ENCODE measurements at regions not wholly inside any gene's neighbourhood (a gene's known extent, or its start where the extent isn't known, plus 50 kb on each side); places are given as distances from the start of the nearest gene placed in this dataset.

DNA sequence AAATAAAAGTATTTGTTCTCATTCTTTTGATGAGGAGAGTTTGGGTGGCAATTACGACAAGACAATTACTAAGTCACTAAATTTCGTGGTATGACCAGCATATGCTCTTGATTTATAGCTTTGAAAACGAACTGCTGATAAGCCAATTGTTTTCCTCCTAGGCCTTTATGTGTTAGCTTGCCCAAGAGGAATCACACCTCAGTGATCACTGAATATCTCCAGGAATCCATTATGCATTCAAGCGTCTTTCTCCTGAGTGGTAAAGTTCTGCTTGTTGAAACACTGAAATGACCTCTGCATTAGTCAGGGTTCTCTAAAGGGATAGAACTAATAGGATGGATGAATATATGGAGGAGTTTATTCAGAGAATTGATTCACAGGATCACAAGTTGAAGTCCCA, 677.7 kb upstream of the MEF2C start:
- Histone ChIP-seq H3K4me1 (no peaks in the 10 kb centered on the region), H3K36me3 (no peaks in the 10 kb centered on the region), H3K4me3 (no peak overlapping the region), H3K27ac (no peak overlapping the region), H3K27me3 (no peaks in the 10 kb centered on the region), H3K9me3 (no peaks in the 10 kb centered on the region)
- WGBS, 2 donors (ENCODE audit: low coverage in 1 of 2): 52 to 74% methylated on average over 2 to 4 of the region's 4 CpGs
- ATAC-seq: no peak
- no peak for TF ChIP-seq EP300 (IDR thresholded peaks at IDR 0.05)
- TF ChIP-seq, protein P1, sequence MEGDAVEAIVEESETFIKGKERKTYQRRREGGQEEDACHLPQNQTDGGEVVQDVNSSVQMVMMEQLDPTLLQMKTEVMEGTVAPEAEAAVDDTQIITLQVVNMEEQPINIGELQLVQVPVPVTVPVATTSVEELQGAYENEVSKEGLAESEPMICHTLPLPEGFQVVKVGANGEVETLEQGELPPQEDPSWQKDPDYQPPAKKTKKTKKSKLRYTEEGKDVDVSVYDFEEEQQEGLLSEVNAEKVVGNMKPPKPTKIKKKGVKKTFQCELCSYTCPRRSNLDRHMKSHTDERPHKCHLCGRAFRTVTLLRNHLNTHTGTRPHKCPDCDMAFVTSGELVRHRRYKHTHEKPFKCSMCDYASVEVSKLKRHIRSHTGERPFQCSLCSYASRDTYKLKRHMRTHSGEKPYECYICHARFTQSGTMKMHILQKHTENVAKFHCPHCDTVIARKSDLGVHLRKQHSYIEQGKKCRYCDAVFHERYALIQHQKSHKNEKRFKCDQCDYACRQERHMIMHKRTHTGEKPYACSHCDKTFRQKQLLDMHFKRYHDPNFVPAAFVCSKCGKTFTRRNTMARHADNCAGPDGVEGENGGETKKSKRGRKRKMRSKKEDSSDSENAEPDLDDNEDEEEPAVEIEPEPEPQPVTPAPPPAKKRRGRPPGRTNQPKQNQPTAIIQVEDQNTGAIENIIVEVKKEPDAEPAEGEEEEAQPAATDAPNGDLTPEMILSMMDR (IDR thresholded peaks at IDR 0.05): no peak
- no peak for TF ChIP-seq POLR2A (IDR thresholded peaks at IDR 0.05)
- no peak for TF ChIP-seq POLR2AphosphoS5 (IDR thresholded peaks at IDR 0.05)

DNA sequence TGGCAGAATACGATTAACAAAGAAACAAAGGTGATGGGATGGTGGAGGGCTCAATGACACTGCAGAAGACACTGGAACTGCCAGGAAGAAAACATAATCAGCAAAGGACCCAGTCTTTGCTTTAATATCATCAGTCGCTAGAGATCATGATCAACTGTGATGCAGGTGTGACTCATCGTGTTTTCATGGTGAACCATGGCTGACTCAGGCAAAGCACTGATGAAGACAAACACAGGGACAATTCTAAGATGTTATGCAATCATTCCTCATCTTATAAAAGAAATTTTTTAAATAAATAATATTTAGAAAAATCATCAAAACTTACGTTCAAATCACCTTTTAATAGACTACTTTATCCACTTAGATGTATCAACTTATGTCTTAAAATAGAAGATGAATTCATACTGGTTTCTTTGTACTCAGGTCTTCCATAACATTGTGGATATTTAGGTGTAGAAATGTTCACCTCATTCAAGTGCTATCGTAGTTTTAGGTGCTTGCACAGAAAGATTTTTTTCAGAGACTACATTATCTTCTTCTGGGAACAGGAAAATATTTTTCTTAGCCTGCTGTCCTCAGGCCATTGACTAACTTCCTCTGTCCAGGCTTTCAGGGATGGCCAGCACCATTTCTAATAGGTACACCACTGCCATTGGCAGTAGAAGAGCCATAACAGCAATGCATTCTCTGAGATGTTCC, 673.4 kb upstream of the MEF2C start:
- WGBS, 2 donors (ENCODE audit: low coverage in 1 of 2): 65 to 79% methylated on average over 5 of the region's 5 CpGs
- Histone ChIP-seq H3K4me1 (no peaks in the 10 kb centered on the region), H3K27me3 (no peaks in the 10 kb centered on the region), H3K27ac (no peak overlapping the region), H3K36me3 (no peaks in the 10 kb centered on the region), H3K9me3 (no peaks in the 10 kb centered on the region), H3K4me3 (no peak overlapping the region)
- ATAC-seq: no peak
- TF ChIP-seq POLR2A (IDR thresholded peaks at IDR 0.05) (no peak), EP300 (IDR thresholded peaks at IDR 0.05) (no peak), POLR2AphosphoS5 (IDR thresholded peaks at IDR 0.05) (no peak)
- TF ChIP-seq, protein P1 (IDR thresholded peaks at IDR 0.05): no peak

DNA sequence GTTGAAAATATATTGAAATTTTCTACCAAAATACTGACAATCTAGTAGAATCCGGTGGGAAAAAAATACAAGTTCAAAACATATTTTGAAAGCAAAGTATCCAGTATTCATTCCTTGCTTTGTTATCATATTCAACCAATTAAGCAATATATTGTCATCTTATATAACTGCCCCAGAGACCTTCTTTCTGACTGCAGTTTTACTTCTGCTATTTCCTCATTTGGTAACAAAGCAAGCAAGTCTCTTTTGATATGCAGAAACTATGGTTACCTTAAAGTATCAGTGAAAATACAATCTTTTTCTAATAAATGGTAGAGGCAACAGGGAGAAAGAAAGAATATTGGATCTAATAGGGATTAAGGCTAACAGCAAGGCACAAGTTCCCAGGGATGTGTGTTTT, 663.7 kb upstream of the MEF2C start:
- ATAC-seq: no peak
- no peak overlapping the region for H3K27ac ChIP-seq
- H3K4me3 ChIP-seq: no peak overlapping the region
- no peaks in the 10 kb centered on the region for H3K27me3 ChIP-seq
- WGBS, 2 donors (ENCODE audit: low coverage in 1 of 2): 86 to 92% methylated on average over 1 of the region's 1 CpG
- peaks cover 0 to 16% (median 0%) of the 10 kb centered on the region in 3 donors for H3K4me1 ChIP-seq
- TF ChIP-seq POLR2A (IDR thresholded peaks at IDR 0.05) (no peak), POLR2AphosphoS5 (IDR thresholded peaks at IDR 0.05) (no peak), EP300 (IDR thresholded peaks at IDR 0.05) (no peak)
- TF ChIP-seq, protein P1 (IDR thresholded peaks at IDR 0.05): no peak
- no peaks in the 10 kb centered on the region for H3K9me3 ChIP-seq
- H3K36me3 ChIP-seq: no peaks in the 10 kb centered on the region

DNA sequence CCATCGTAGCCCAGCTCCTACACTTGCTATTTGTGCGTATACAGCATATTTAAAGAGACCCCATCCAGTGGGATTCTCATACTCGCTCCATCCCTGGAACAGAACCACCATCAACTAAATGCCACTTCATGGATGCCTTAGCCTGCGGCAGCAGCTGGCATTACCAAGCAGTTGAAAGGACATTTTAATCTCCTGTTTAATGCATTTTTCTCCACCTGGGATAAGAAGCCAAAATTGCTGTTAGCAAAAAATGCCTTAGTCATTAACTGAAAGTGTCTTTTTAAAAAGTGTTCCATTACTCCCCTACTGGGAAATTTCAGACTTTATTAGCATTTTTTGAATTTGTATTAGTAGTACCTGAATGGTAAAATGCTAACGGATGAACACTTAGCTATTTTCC, 662.6 kb upstream of the MEF2C start:
- Histone ChIP-seq H3K4me1 (peaks cover 0 to 16% (median 0%) of the 10 kb centered on the region in 3 donors), H3K27me3 (no peaks in the 10 kb centered on the region), H3K4me3 (no peak overlapping the region), H3K27ac (peak overlapping the region in 1 of 4 donors; percentile 15), H3K36me3 (no peaks in the 10 kb centered on the region), H3K9me3 (no peaks in the 10 kb centered on the region)
- WGBS, 2 donors (ENCODE audit: low coverage in 1 of 2): 60 to 66% methylated on average over 5 of the region's 5 CpGs
- ATAC-seq: no peak
- TF ChIP-seq, protein P1 (IDR thresholded peaks at IDR 0.05): peak in 1 of 4 experiments; percentile 11
- TF ChIP-seq EP300 (IDR thresholded peaks at IDR 0.05): no peak
- no peak for TF ChIP-seq POLR2AphosphoS5 (IDR thresholded peaks at IDR 0.05)
- TF ChIP-seq POLR2A (IDR thresholded peaks at IDR 0.05): no peak

DNA sequence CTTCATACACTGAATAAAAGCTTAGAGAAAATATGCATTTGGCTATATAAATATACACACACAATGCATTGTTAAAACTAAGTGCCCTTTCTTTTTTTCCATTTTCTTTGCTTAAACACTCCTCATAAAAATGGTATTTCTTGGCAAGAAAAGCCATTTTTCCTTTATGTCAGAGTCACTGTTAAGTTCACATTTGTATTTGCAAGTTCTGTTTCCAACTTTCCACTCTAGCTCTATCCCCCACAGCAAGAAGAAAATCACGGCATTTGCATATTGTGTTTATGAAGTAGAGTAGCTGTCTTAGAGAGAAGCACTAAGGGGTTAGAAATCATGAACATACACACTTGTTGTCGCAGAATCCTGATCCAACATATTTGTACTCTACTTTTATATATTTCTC, 662.1 kb upstream of the MEF2C start:
- 19 to 20% methylated on average over 2 of the region's 2 CpGs for WGBS, 2 donors (ENCODE audit: low coverage in 1 of 2)
- no peaks in the 10 kb centered on the region for H3K27me3 ChIP-seq
- H3K4me3 ChIP-seq: no peak overlapping the region
- H3K4me1 ChIP-seq: peaks cover 0 to 16% (median 0%) of the 10 kb centered on the region in 3 donors
- H3K9me3 ChIP-seq: no peaks in the 10 kb centered on the region
- no peaks in the 10 kb centered on the region for H3K36me3 ChIP-seq
- no peak for ATAC-seq
- peak overlapping the region in 1 of 4 donors; percentile 4 for H3K27ac ChIP-seq
- TF ChIP-seq POLR2AphosphoS5 (IDR thresholded peaks at IDR 0.05): no peak
- TF ChIP-seq POLR2A (IDR thresholded peaks at IDR 0.05): no peak
- TF ChIP-seq EP300 (IDR thresholded peaks at IDR 0.05): no peak
- TF ChIP-seq, protein P1 (IDR thresholded peaks at IDR 0.05): no peak
